ENCODE measurements at regions not wholly inside any gene's neighbourhood (a gene's known extent, or its start where the extent isn't known, plus 50 kb on each side); places are given as distances from the start of the nearest gene placed in this dataset.

- TF ChIP-seq CTCF (IDR thresholded peaks at IDR 0.05) (no peak), POLR2AphosphoS5 (IDR thresholded peaks at IDR 0.05) (no peak), POLR2A (IDR thresholded peaks at IDR 0.05) (no peak)
These were observed 379.8 kb downstream of the VRK1 start for GRCh38 chr14:97177016-97177415.

Data from breast epithelium (tissue), 3 donors.